BJ (cell line): ENCODE measurements at regions not wholly inside any gene's neighbourhood (a gene's known extent, or its start where the extent isn't known, plus 50 kb on each side); places are given as distances from the start of the nearest gene placed in this dataset.
"Not testable (repeated sequence)": the region's sequence is repeated elsewhere in the genome, so short reads cannot be mapped to it uniquely, and the experiment has no call there.

Experiments used
- CTCF ChIA-PET: fragments of 350-600 bp; formaldehyde crosslinking; extraction: SDS; loops from one replicate; lab custom pipeline; 2021; ENCODE audit warnings: antibody characterized with exemption, inconsistent platforms; lab: Yijun Ruan, JAX
- POLR2A ChIA-PET: fragments of 300-600 bp; sonication (Branson Sonifier 250); formaldehyde crosslinking; extraction: SDS; loops from one replicate; lab custom pipeline; 2021; ENCODE audit warnings: antibody characterized with exemption; lab: Charles Lee
- DNase-seq: peaks from one replicate; pipeline ENCODE4 v3.0.0-alpha.2; 2011; ENCODE audit warnings: low read depth
- H3K27me3 ChIP-seq: 2 replicates; pipeline ENCODE4 v1.6.0; 2011; ENCODE audit warnings: low read length; ENCODE audit not compliant: control insufficient read depth, insufficient read depth
- H3K36me3 ChIP-seq: 2 replicates; pipeline ENCODE4 v1.5.1; 2011; ENCODE audit warnings: low read length; ENCODE audit not compliant: control insufficient read depth, insufficient read depth
- H3K4me3 ChIP-seq: 2 replicates; pipeline ENCODE4 v1.5.1; 2011; ENCODE audit warnings: low read depth, mild to moderate bottlenecking, control low read depth, low read length
- CTCF ChIP-seq: IDR thresholded peaks from 2 replicates; pipeline ENCODE4 v1.5.1; 2011; ENCODE audit warnings: low read depth, mild to moderate bottlenecking, control low read depth, inconsistent platforms, low read length, moderate library complexity; ENCODE audit not compliant: insufficient read depth

GRCh38 chr6:71360556-71361335 is 72.1 kb downstream of the OGFRL1 start:
- H3K36me3 ChIP-seq, DNase-seq, POLR2A ChIA-PET, H3K4me3 ChIP-seq, CTCF ChIA-PET, H3K27me3 ChIP-seq: not testable (repeated sequence)

GRCh38 chr6:71364889-71365542 is 76.4 kb downstream of the OGFRL1 start:
- DNase-seq, result no peak
- Histone ChIP-seq H3K27me3 (no peaks in the 10 kb centered on the region), H3K36me3 (no peaks in the 10 kb centered on the region), H3K4me3 (no peak overlapping the region)
- ChIA-PET CTCF (interaction anchor here (0.6 to 2.4 kb wide), 4 partner anchors 15 to 161 kb away, joined by 3 to 8 read pairs (median 4); no protein-coding TSS in a partner anchor), POLR2A (interaction anchor here (0.6 kb wide), 1 partner anchor 113 kb away, joined by 9 read pairs; no protein-coding TSS in a partner anchor)
- TF ChIP-seq CTCF, result no peak

- Histone ChIP-seq H3K36me3 (no peaks in the 10 kb centered on the region), H3K27me3 (no peaks in the 10 kb centered on the region), H3K4me3 (no peak overlapping the region)
- ChIA-PET CTCF (interaction anchor here (1.6 kb wide), 1 partner anchor 177 kb away, joined by 4 read pairs; no protein-coding TSS in a partner anchor), POLR2A (no interaction called here)
- TF ChIP-seq CTCF, result no peak
- DNase-seq, result no peak
Observed at GRCh38 chr6:71367756-71368155, 79.1 kb downstream of the OGFRL1 start.

GRCh38 chr6:71368284-71368683 is 79.7 kb downstream of the OGFRL1 start:
- H3K4me3 ChIP-seq, result no peak overlapping the region
- no peak for TF ChIP-seq CTCF
- no peaks in the 10 kb centered on the region for H3K27me3 ChIP-seq
- CTCF ChIA-PET, result interaction anchor here (1.6 kb wide), 1 partner anchor 178 kb away, joined by 4 read pairs; no protein-coding TSS in a partner anchor
- no peaks in the 10 kb centered on the region for H3K36me3 ChIP-seq
- DNase-seq, result no peak
- POLR2A ChIA-PET, result no interaction called here

- POLR2A ChIA-PET, result no interaction called here
- no peak for DNase-seq
- CTCF ChIA-PET, result no interaction called here
- Histone ChIP-seq H3K36me3 (no peaks in the 10 kb centered on the region), H3K4me3 (no peak overlapping the region), H3K27me3 (no peaks in the 10 kb centered on the region)
- TF ChIP-seq CTCF, result no peak
Observed at GRCh38 chr6:71371559-71371958, 82.9 kb downstream of the OGFRL1 start.
